C1 segment of cervical spinal cord (tissue), 14 donors: ENCODE measurements at regions not wholly inside any gene's neighbourhood (a gene's known extent, or its start where the extent isn't known, plus 50 kb on each side); places are given as distances from the start of the nearest gene placed in this dataset.
A peak's percentile ranks its signal among the peaks of the same experiment; 100 is the strongest.
"Not testable (repeated sequence)": the region's sequence is repeated elsewhere in the genome, so short reads cannot be mapped to it uniquely, and the experiment has no call there.

Experiments
- DNase-seq, 14 donors: peaks; one replicate each; lab custom pipeline; 2025; lab: John Stamatoyannopoulos, UW

- no peak for DNase-seq
These were observed 469.2 kb upstream of the ANO5 start for GRCh38 chr11:21723678-21724077.

GRCh38 chr11:21727102-21727501, 465.8 kb upstream of the ANO5 start:
- no peak for DNase-seq

- no peak for DNase-seq
These were observed 456.5 kb upstream of the ANO5 start for GRCh38 chr11:21736404-21736803.

- DNase-seq = not testable (repeated sequence)
These were observed 440.2 kb upstream of the ANO5 start for GRCh38 chr11:21752475-21753243.

- not testable (repeated sequence) for DNase-seq
These were observed 439.6 kb upstream of the ANO5 start for GRCh38 chr11:21753244-21753767.

GRCh38 chr11:21761000-21761399, 431.9 kb upstream of the ANO5 start:
- DNase-seq = no peak

GRCh38 chr11:21768388-21768787, 424.5 kb upstream of the ANO5 start:
- no peak for DNase-seq

- no peak for DNase-seq
These were observed 423.7 kb upstream of the ANO5 start for GRCh38 chr11:21769188-21769587.

- DNase-seq = peak in 3 of 14 donors; percentile 1 to 36 (median 18)
These were observed 421.8 kb upstream of the ANO5 start for GRCh38 chr11:21771097-21771496.

GRCh38 chr11:21774212-21774611, 418.7 kb upstream of the ANO5 start:
- DNase-seq = peak in 5 of 14 donors; percentile 1 to 98 (median 20)

- DNase-seq = no peak
These were observed 417.0 kb upstream of the ANO5 start for GRCh38 chr11:21775911-21776310.

GRCh38 chr11:21783954-21784353, 408.9 kb upstream of the ANO5 start:
- no peak for DNase-seq

- no peak for DNase-seq
These were observed 407.5 kb upstream of the ANO5 start for GRCh38 chr11:21785351-21785750.

GRCh38 chr11:21794306-21794705, 398.6 kb upstream of the ANO5 start:
- DNase-seq = no peak

- DNase-seq = no peak
These were observed 394.7 kb upstream of the ANO5 start for GRCh38 chr11:21798216-21798615.

GRCh38 chr11:21804523-21804922, 388.4 kb upstream of the ANO5 start:
- DNase-seq = not testable (repeated sequence)

- DNase-seq = no peak
These were observed 386.4 kb upstream of the ANO5 start for GRCh38 chr11:21806508-21806907.

- no peak for DNase-seq
These were observed 385.9 kb upstream of the ANO5 start for GRCh38 chr11:21806947-21807346.

- no peak for DNase-seq
These were observed 385.5 kb upstream of the ANO5 start for GRCh38 chr11:21807350-21807749.

- DNase-seq = no peak
These were observed 382.2 kb upstream of the ANO5 start for GRCh38 chr11:21810650-21811049.

GRCh38 chr11:21811572-21811971, 381.3 kb upstream of the ANO5 start:
- no peak for DNase-seq

GRCh38 chr11:21814169-21814568, 378.7 kb upstream of the ANO5 start:
- DNase-seq = no peak

- no peak for DNase-seq
These were observed 375.2 kb upstream of the ANO5 start for GRCh38 chr11:21817696-21818095.

- no peak for DNase-seq
These were observed 372.7 kb upstream of the ANO5 start for GRCh38 chr11:21820176-21820575.
